NOMO-1 treated with DMSO at 0.1 percent for 48 hours (cell line): ENCODE measurements at regions not wholly inside any gene's neighbourhood (a gene's known extent, or its start where the extent isn't known, plus 50 kb on each side); places are given as distances from the start of the nearest gene placed in this dataset.

Experiments used
- DNase-seq: peaks from one replicate; lab custom pipeline; 2025; ENCODE audit not compliant: unreplicated experiment; lab: John Stamatoyannopoulos, UW

GRCh38 chr5:61652916-61653315, 320.9 kb downstream of the ZSWIM6 start:
- no peak for DNase-seq

DNA sequence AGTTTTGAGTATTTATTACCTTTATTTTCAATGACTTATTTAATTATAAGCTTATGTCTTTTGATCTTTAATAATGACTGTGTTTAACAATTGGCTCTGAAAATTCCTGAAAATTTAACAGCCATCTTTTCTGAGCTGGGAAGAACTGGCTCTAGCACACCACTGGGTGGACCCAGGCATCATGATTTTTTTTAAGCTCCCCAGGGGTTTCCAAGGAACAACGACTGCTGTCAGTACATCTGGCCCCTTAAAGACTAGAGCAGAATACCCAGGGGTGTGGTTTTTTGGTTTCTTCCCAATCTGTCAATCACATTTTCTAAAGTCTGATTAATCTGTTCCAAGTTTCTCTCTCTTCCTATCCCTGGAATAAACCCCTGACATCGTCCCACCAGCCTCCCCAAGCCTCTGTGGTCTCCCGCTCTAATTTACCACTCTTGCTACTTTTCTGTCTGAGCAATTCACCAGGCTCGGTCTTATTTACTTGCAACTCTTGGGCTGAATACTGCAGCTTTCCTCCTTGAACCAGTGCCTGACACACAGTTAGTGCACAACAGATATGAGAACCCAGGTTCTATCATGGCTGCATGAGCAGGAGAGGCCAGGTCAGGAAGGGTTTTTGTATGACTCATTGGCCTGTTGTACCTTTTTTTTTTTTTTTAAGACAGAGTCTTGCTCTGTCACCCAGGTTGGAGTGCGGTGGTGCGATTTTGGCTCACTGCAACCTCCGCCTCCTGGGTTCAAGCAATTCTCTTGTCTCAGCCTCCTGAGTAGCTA, 321.9 kb downstream of the ZSWIM6 start:
- no peak for DNase-seq

- DNase-seq: no peak
Observed at GRCh38 chr5:61654876-61655275, 322.8 kb downstream of the ZSWIM6 start.

- no peak for DNase-seq
Observed at GRCh38 chr5:61657010-61657409, 325.0 kb downstream of the ZSWIM6 start.

- no peak for DNase-seq
Observed at GRCh38 chr5:61657686-61658085, 325.6 kb downstream of the ZSWIM6 start.

DNA sequence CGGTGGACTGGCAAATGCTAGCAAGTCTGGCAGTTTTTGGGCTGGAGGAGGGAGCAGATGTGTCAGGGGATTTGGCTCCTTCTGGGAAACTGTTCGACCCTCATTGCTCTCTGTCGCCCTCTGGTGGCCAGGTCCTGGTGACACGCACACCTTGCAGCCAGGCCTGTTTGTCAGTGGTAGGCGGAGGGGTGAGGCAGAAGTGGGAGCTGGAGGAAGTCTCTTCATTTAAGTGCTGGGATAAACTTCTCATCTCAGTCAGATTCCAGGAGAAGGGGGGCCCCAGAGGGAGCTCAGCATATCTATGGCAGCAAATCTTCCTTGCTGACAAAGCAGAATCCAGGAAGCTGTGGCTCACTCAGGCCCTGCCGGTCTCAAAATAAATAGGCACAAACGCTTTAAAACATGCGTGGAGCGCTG, 326.5 kb downstream of the ZSWIM6 start:
- DNase-seq: peak; percentile 49

DNA sequence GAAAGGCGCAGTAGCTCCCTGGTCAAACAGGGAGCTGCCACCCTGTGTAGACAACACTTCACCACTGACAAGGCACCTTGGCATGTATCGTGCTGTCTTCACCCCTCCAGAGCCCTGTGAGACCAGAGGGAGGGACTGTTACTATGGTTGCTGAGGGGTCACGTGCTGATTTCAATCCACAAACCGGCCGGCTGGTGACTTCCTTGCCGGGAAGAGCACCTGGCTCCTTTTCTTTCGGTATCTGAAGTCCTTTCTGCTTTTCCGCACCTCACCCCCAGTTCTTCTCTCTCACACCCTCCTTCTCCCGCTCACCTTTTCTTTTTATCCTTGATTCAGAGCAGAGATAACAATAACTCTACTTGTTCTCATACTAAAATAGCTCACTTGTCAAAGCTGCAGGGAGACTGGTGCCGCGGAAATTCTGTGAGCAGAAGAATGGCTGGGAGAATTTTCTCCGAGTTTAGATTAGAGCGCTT, 327.2 kb downstream of the ZSWIM6 start:
- no peak for DNase-seq

- DNase-seq: no peak
Observed at GRCh38 chr5:61662670-61663069, 330.6 kb downstream of the ZSWIM6 start.

- no peak for DNase-seq
Observed at GRCh38 chr5:61666064-61666621, 334.1 kb downstream of the ZSWIM6 start.

- DNase-seq: no peak
Observed at GRCh38 chr5:61667525-61668218, 335.6 kb downstream of the ZSWIM6 start.

GRCh38 chr5:61669531-61669930, 337.5 kb downstream of the ZSWIM6 start:
- DNase-seq: no peak

DNA sequence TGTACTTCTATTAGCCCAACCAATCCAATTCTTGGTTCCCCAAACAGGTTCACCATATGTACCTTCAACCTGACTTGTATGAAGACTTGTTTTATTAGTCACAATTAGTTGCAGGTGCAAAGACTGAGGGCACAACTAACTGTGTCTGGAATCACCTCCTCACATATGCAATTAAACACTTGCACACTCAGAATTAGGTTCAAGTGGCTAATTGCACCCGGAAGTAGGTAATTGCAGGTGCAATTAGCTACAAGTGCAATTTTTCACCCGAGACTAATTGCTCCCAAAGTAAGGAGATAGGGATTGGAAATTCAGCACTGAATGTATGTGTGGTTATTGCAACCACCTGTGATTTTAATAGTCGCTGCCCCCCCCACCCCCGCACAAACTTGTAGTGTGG, 338.9 kb downstream of the ZSWIM6 start:
- no peak for DNase-seq

- no peak for DNase-seq
Observed at GRCh38 chr5:61673007-61673735, 341.1 kb downstream of the ZSWIM6 start.

- no peak for DNase-seq
Observed at GRCh38 chr5:61674378-61674777, 342.3 kb downstream of the ZSWIM6 start.

- DNase-seq: no peak
Observed at GRCh38 chr5:61675015-61675692, 343.1 kb downstream of the ZSWIM6 start.

- no peak for DNase-seq
Observed at GRCh38 chr5:61677220-61677619, 345.2 kb downstream of the ZSWIM6 start.

GRCh38 chr5:61678966-61679365, 346.9 kb downstream of the ZSWIM6 start:
- no peak for DNase-seq

DNA sequence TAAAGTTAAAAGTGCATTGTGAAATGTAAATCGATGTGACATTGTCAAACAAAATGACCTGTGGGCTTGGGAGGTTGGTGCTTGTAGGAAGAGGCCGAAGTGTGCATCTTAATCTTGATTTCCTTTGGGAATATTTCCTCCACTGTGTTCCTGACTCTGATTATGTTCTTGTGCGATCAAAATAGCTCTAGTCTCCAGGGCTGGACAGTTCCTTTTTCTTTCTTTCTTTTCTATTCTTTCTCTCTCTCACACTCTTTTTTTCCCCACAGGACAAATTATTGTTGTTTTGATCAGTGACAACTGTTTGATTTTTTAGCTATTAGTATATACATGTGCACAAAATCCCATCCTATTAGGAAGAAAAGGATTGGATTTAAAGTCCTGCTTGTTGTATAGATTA, 347.5 kb downstream of the ZSWIM6 start:
- no peak for DNase-seq

- DNase-seq: no peak
Observed at GRCh38 chr5:61680247-61680646, 348.2 kb downstream of the ZSWIM6 start.

DNA sequence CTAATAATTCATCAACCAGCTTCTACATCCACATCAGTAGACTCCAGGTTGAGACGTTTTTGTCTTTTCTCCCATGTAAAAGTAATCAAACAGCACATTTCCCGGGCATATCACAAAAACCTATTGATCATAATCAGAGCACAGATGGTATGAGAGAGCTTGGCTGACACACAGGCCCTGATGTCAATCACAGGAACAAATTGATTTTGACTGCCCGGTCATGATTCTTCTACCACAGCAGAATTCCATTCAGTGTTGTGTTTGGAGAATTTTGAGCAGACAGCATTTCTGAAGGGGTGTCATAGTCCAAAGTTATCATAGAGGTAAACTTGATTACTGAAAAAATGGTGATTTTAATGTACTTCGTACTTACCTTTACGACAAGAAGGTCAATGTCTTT, 351.1 kb downstream of the ZSWIM6 start:
- DNase-seq: no peak

- DNase-seq: no peak
Observed at GRCh38 chr5:61683926-61684325, 351.9 kb downstream of the ZSWIM6 start.
